GM23338 (cell line): ENCODE measurements at regions not wholly inside any gene's neighbourhood (a gene's known extent, or its start where the extent isn't known, plus 50 kb on each side); places are given as distances from the start of the nearest gene placed in this dataset.

Experiments
- ATAC-seq: fragments of 200-7000 bp; cut with Tn5 transposase; 3 replicates; pipeline ENCODE4 v1.9.1; 2020
- DNase-seq: peaks from one replicate; pipeline ENCODE4 v3.0.0-alpha.2; 2015; ENCODE audit warnings: low spot score
- H2AFZ ChIP-seq: fragments of 200-600 bp; sonication (generic); 2 replicates; pipeline ENCODE4 v1.8.0; 2016; ENCODE audit warnings: antibody characterized with exemption, mild to moderate bottlenecking, moderate library complexity
- H3F3A ChIP-seq: fragments of 200-600 bp; sonication (generic); replicated peaks from 2 replicates; pipeline ENCODE4 v1.8.0; 2017; ENCODE audit warnings: antibody characterized with exemption, mixed run types, low read depth
- H3K27ac ChIP-seq: fragments of 200-600 bp; sonication (generic); 2 replicates; pipeline ENCODE4 v1.6.1; 2016; ENCODE audit warnings: low read depth
- H3K27me3 ChIP-seq: fragments of 200-600 bp; sonication (generic); 2 replicates; pipeline ENCODE4 v1.8.0; 2016; ENCODE audit warnings: mild to moderate bottlenecking, mixed run types, moderate library complexity; ENCODE audit not compliant: insufficient read depth
- H3K36me3 ChIP-seq: fragments of 200-600 bp; sonication (generic); 2 replicates; pipeline ENCODE4 v1.8.0; 2016; ENCODE audit warnings: mild to moderate bottlenecking; ENCODE audit not compliant: insufficient read depth
- H3K4me1 ChIP-seq: fragments of 200-600 bp; sonication (generic); 2 replicates; pipeline ENCODE4 v1.8.0; 2016; ENCODE audit warnings: mild to moderate bottlenecking, moderate library complexity; ENCODE audit not compliant: insufficient read depth
- H3K4me2 ChIP-seq: fragments of 200-600 bp; sonication (generic); 2 replicates; pipeline ENCODE4 v1.7.1; 2017; ENCODE audit warnings: mixed run types
- H3K4me3 ChIP-seq: fragments of 200-600 bp; sonication (generic); 2 replicates; pipeline ENCODE4 v1.6.1; 2016; ENCODE audit warnings: mixed run types
- H3K79me2 ChIP-seq: fragments of 200-600 bp; sonication (generic); replicated peaks from 2 replicates; pipeline ENCODE4 v1.8.0; 2017; ENCODE audit warnings: mild to moderate bottlenecking; ENCODE audit not compliant: insufficient read depth
- H3K9me2 ChIP-seq: fragments of 200-600 bp; sonication (generic); 2 replicates; pipeline ENCODE4 v1.8.0; 2017; ENCODE audit not compliant: insufficient read depth
- H4K20me1 ChIP-seq: fragments of 200-600 bp; sonication (generic); replicated peaks from 2 replicates; pipeline ENCODE4 v1.8.0; 2017; ENCODE audit warnings: mild to moderate bottlenecking; ENCODE audit not compliant: insufficient read depth
- H3K27ac Mint-ChIP-seq: 2 replicates; pipeline ENCODE4 v1.8.0; 2020; ENCODE audit warnings: inconsistent platforms, mild to moderate bottlenecking, moderate library complexity, mixed read lengths
- H3K27me3 Mint-ChIP-seq: 3 replicates; pipeline ENCODE4 v1.8.0; 2022; ENCODE audit warnings: low read depth, mild to moderate bottlenecking, moderate library complexity, mixed read lengths, inconsistent platforms; ENCODE audit not compliant: insufficient read depth, poor library complexity
- H3K36me3 Mint-ChIP-seq: 3 replicates; pipeline ENCODE4 v1.8.0; 2021; ENCODE audit warnings: low read depth, mild to moderate bottlenecking, inconsistent platforms, moderate library complexity, mixed read lengths
- H3K4me1 Mint-ChIP-seq: 3 replicates; pipeline ENCODE4 v1.8.0; 2020; ENCODE audit warnings: mild to moderate bottlenecking, inconsistent platforms, mixed read lengths
- H3K4me3 Mint-ChIP-seq: 3 replicates; pipeline ENCODE4 v1.8.0; 2021; ENCODE audit warnings: moderate library complexity, mild to moderate bottlenecking, inconsistent platforms, mixed read lengths
- H3K9me3 Mint-ChIP-seq: 3 replicates; pipeline ENCODE4 v1.8.0; 2020; ENCODE audit warnings: moderate library complexity, mild to moderate bottlenecking, inconsistent platforms, mixed read lengths
- ETS1 ChIP-seq: IDR thresholded peaks from 2 replicates; pipeline ENCODE4 v1.6.1; 2016; ENCODE audit warnings: antibody characterized with exemption
- EZH2 ChIP-seq: fragments of 200-600 bp; sonication (generic); IDR thresholded peaks from one replicate; pipeline ENCODE4 v1.8.0; 2017; ENCODE audit warnings: antibody characterized with exemption, mild to moderate bottlenecking, low read depth; ENCODE audit not compliant: unreplicated experiment
- JUNB ChIP-seq: IDR thresholded peaks from one replicate; pipeline ENCODE4 v1.6.1; 2016; ENCODE audit warnings: antibody characterized with exemption; ENCODE audit not compliant: unreplicated experiment
- NANOG ChIP-seq: IDR thresholded peaks from 2 replicates; pipeline ENCODE4 v1.6.1; 2016; ENCODE audit warnings: antibody characterized with exemption, borderline replicate concordance
- POLR2AphosphoS5 ChIP-seq: IDR thresholded peaks from 2 replicates; pipeline ENCODE4 v1.6.1; 2016; ENCODE audit warnings: antibody characterized with exemption, low read depth
- REST ChIP-seq: IDR thresholded peaks from one replicate; pipeline ENCODE4 v1.6.1; 2018; ENCODE audit warnings: antibody characterized with exemption; ENCODE audit not compliant: unreplicated experiment
- ZNF114 ChIP-seq: fragments of 250-450 bp; sonication (Bioruptor Pico); IDR thresholded peaks from 2 replicates; pipeline ENCODE4 v1.5.0; 2020; ENCODE audit warnings: mild to moderate bottlenecking, moderate library complexity
- ZNF462 ChIP-seq: fragments of 250-450 bp; sonication (Bioruptor Pico); IDR thresholded peaks from 2 replicates; pipeline ENCODE4 v1.5.0; 2020; ENCODE audit warnings: mild to moderate bottlenecking, moderate library complexity

GRCh38 chr22:22997262-22997898 lies 72.9 kb upstream of the GNAZ start:
- H3K36me3 ChIP-seq: no peaks in the 10 kb centered on the region
- no peak overlapping the region for H2AFZ ChIP-seq
- Mint-ChIP-seq H3K4me1 (no peaks in the 10 kb centered on the region), H3K36me3 (peaks cover 9% of the 10 kb centered on the region; the same call in 2 of the 3 replicates), H3K27me3 (peaks cover 5% of the 10 kb centered on the region), H3K9me3 (peaks cover 46% of the 10 kb centered on the region), H3K4me3 (no peak overlapping the region), H3K27ac (no peak overlapping the region)
- H3F3A ChIP-seq: no peaks in the 10 kb centered on the region
- H3K4me3 ChIP-seq: no peak overlapping the region
- no peaks in the 10 kb centered on the region for H3K9me2 ChIP-seq
- no peaks in the 10 kb centered on the region for H4K20me1 ChIP-seq
- ATAC-seq (no peak), DNase-seq (no peak)
- TF ChIP-seq EZH2 (no peak), POLR2AphosphoS5 (no peak), JUNB (no peak), NANOG (no peak), ZNF462 (CRISPR knock-in tag) (no peak), ETS1 (no peak), REST (no peak), ZNF114 (CRISPR knock-in tag) (no peak)
- H3K4me2 ChIP-seq: no peak overlapping the region
- H3K27ac ChIP-seq: no peak overlapping the region
- no peaks in the 10 kb centered on the region for H3K79me2 ChIP-seq
- no peaks in the 10 kb centered on the region for H3K4me1 ChIP-seq
- H3K27me3 ChIP-seq: peaks cover 21% of the 10 kb centered on the region; the same call in 1 of the 2 replicates
